ENCODE measurements at regions not wholly inside any gene's neighbourhood (a gene's known extent, or its start where the extent isn't known, plus 50 kb on each side); places are given as distances from the start of the nearest gene placed in this dataset.

DNA sequence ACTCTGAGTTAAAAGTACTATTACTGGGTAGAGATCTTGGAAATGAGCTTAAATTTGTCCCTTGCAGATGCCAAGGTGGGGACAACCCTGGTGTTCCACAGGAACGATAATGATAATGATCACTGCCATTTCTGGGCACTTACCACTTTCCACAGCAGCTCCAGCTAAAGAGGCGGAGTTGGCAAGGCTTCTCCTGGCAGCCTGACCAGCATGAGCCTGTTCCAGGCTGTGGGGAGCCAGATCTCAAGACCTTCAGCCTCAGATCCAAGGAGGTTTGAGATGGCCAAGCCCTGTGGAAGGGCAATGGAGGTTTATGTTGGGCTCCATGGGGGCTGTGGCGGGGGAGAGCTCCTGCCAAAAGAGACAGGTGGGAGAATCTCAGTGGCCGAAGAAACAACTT is 244.9 kb upstream of the MVB12B start:
- DNase-seq (ENCODE audit: low spot score) = no peak
- CTCF ChIA-PET = no interaction called here
- TF ChIP-seq, protein P1, sequence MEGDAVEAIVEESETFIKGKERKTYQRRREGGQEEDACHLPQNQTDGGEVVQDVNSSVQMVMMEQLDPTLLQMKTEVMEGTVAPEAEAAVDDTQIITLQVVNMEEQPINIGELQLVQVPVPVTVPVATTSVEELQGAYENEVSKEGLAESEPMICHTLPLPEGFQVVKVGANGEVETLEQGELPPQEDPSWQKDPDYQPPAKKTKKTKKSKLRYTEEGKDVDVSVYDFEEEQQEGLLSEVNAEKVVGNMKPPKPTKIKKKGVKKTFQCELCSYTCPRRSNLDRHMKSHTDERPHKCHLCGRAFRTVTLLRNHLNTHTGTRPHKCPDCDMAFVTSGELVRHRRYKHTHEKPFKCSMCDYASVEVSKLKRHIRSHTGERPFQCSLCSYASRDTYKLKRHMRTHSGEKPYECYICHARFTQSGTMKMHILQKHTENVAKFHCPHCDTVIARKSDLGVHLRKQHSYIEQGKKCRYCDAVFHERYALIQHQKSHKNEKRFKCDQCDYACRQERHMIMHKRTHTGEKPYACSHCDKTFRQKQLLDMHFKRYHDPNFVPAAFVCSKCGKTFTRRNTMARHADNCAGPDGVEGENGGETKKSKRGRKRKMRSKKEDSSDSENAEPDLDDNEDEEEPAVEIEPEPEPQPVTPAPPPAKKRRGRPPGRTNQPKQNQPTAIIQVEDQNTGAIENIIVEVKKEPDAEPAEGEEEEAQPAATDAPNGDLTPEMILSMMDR (conservative IDR thresholded peaks at IDR 0.05; ENCODE audit: low read depth) = no peak
- H3K27ac ChIP-seq = no peak overlapping the region
- POLR2A ChIA-PET (ENCODE audit: low non-redundant PET) = no interaction called here

DNA sequence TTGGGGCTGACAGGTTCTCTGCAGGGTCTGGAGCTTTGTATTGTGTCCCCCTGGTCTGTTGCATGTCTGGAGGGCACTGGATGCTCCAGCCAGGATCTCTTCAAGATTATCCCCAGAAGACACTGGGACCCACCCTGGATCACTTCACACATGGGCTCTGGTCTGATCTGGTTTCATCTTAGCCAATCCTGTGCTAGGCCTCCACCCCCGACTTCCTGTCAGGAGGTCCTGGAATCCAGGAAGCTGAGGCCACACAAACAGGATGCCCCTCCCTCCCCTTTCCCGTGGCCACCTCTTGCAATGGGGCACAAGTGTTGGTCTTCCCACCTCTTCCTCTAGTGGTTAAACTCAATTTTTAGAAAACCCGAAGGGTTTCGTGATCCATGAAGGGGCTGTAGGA is 242.6 kb upstream of the MVB12B start:
- ChIA-PET CTCF (no interaction called here), POLR2A (ENCODE audit: low non-redundant PET) (no interaction called here)
- DNase-seq (ENCODE audit: low spot score) = no peak
- TF ChIP-seq, protein P1 (conservative IDR thresholded peaks at IDR 0.05; ENCODE audit: low read depth) = no peak
- H3K27ac ChIP-seq = no peak overlapping the region

DNA sequence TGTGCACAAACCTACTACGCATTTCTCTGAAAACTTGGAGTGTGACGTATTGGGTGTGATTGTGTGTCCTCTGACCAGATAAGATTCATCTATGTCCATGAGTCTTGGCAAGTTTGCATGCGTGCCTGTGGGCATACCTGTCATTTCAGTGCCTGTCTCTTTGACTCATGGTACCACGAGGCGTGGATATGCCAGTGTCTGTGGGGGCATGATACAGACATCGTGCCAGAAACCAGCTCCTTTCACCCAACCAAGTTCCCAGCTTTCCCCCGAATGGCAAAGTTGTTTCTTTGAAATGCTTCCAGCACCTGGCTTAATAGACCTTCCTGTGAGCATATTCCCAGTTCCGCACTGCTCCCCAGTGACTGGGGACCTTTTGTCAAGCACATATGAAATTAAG is 241.9 kb upstream of the MVB12B start:
- TF ChIP-seq, protein P1 (conservative IDR thresholded peaks at IDR 0.05; ENCODE audit: low read depth) = no peak
- ChIA-PET POLR2A (ENCODE audit: low non-redundant PET) (no interaction called here), CTCF (no interaction called here)
- DNase-seq (ENCODE audit: low spot score) = no peak
- no peak overlapping the region for H3K27ac ChIP-seq

DNA sequence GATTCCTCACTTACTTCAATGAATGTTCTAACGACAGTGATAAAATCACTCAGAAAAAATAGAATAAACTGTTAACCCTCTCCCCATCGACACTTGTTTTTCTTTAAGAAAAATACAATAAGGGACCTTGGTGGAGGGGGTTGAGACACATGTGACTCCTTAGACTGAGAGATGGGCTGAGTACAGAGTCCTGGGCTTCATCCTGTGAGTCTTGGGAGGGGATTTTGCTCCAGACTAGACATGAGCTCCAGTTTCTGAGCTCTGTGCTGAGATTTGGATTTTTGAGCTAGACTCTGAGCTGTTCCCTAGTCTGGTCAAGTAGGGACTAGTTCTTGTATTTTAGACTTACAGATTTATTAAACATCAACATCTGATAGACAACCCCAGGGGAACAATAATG is 241.5 kb upstream of the MVB12B start:
- DNase-seq (ENCODE audit: low spot score) = no peak
- TF ChIP-seq, protein P1 (conservative IDR thresholded peaks at IDR 0.05; ENCODE audit: low read depth) = no peak
- CTCF ChIA-PET = no interaction called here
- no peak overlapping the region for H3K27ac ChIP-seq
- POLR2A ChIA-PET (ENCODE audit: low non-redundant PET) = no interaction called here

DNA sequence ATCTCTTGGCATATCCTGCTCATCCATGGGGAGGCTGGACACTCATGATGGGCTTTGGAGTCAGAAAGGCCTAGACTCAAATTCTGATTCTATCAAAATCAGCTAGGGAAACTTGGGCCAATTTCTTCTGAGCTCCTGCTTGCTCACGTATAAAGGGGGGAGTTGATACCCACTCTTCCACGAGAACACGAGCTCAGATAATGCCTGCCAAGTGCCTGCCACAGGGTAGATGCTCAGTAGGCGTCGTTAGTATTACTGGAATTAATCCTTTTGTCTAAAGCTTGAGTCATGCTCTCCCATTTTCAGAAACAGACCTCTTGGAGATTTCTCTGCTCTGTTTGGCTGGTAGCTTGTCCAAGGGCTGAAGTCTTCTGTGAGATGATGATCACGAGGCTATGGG is 238.3 kb upstream of the MVB12B start:
- POLR2A ChIA-PET (ENCODE audit: low non-redundant PET) = no interaction called here
- CTCF ChIA-PET = interaction anchor here (0.5 kb wide), 1 partner anchor 40 kb away, joined by 3 read pairs; no protein-coding TSS in a partner anchor
- TF ChIP-seq, protein P1 (conservative IDR thresholded peaks at IDR 0.05; ENCODE audit: low read depth) = no peak
- no peak for DNase-seq (ENCODE audit: low spot score)
- H3K27ac ChIP-seq = no peak overlapping the region

DNA sequence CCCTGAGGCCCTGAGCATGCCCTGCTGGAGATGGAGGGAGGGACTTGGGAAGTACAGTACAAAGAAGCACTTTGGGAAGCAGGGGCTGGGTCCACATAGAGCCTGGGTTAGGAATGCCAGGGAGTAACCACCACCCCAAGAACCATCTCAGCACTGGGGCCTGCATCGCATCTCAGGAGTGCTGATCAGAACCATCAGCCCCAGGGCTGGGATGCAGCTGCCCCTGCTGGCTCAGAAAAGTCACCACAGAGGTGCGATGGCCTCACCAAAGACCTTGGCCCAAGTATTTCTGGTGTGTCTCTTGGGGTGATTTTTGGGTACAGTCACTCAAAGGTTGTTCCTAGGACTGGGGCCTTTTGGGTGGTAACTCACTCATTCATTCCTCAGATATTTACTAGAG is 236.8 kb upstream of the MVB12B start:
- ChIA-PET CTCF (no interaction called here), POLR2A (ENCODE audit: low non-redundant PET) (no interaction called here)
- TF ChIP-seq, protein P1 (conservative IDR thresholded peaks at IDR 0.05; ENCODE audit: low read depth) = no peak
- DNase-seq (ENCODE audit: low spot score) = no peak
- no peak overlapping the region for H3K27ac ChIP-seq

DNA sequence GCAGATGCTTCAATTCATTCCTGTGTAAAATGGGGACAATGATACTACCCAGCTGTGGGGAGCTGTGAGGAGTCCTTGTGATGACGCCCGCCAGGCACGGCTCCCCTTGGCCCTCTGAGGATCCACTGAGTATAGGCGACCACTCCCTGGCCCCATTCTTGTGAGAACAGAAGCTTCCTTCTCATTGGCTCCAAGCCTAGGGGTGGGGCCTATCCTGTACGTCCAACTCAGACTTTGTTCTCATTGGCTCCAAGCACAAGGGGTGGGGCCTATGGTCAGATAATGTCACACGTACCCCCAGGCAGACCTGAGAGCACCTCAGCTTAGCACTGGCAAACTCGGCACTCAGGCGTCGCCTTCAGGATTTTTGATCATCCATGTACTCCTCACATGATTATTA is 232.9 kb upstream of the MVB12B start:
- TF ChIP-seq, protein P1 (conservative IDR thresholded peaks at IDR 0.05; ENCODE audit: low read depth) = no peak
- POLR2A ChIA-PET (ENCODE audit: low non-redundant PET) = no interaction called here
- peak; percentile 38 for DNase-seq (ENCODE audit: low spot score)
- CTCF ChIA-PET = no interaction called here
- no peak overlapping the region for H3K27ac ChIP-seq

All from RWPE1 (cell line).